Activated CD8-positive, alpha-beta memory T cell treated with anti-CD3 and anti-CD28 coated beads, Interleukin-2, amount 50 U/mL, for 24 hours (primary cell): ENCODE measurements at regions not wholly inside any gene's neighbourhood (a gene's known extent, or its start where the extent isn't known, plus 50 kb on each side); places are given as distances from the start of the nearest gene placed in this dataset.

Experiments used
- DNase-seq: peaks from one replicate; pipeline ENCODE4 v3.0.0-alpha.2; 2020; ENCODE audit errors: extremely low read depth

DNA sequence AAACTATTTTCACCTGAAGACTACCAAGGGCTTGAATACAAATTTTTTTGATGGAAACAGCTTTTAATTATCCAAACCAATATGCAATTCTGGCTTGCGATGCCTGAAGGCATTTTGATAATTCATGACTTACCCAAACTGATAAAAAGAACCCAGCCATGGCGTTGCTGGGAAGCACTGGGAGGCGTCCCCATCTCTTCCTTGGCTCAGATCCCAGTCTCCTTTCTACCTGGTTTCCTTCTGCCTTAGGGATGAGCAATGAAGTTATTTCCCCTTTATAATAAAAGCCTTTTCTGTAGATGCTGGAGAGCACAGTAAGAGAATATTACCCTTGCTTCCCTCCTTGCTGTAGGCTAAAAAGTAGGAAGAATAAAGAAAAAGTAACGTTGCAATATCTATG lies 129.1 kb upstream of the ANK3 start:
- no peak for DNase-seq

DNA sequence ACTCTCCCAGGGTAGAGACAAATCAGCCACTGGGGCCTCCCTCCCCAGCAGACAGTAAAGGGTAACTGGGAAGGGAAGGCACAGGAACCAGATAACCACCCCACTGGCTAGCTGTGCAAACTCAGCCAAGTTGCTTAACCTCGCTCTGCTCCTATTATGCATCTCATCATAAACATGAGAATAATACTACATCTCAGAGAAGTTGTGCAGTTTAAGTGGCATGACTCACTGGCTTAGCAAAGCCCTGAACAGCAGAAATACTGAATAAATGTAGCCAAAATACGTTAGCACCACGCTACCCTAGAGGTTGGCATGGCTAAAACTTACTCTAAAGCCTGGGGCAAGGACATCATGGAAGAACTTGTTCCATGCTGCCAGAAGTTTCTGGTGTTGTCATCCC lies 128.1 kb upstream of the ANK3 start:
- DNase-seq: no peak

DNA sequence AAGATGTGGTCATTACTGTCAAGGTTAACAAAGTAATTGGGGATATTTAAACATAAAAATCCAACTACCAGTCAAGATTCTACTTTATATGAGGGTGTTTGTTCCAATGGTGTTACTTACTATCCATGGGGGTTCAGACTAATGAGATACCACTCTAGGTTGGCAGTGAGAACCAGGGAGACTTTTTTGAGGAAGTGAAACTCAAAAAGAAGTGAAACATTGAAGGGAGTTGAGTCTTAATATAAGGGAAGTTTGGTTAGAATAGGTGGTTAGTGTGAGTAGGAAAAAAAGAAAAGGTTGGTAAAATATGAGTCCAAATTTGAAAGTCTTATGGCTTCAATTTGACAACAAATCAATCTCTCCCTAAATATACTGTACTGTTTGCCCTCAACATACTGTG lies 123.6 kb upstream of the ANK3 start:
- no peak for DNase-seq

DNA sequence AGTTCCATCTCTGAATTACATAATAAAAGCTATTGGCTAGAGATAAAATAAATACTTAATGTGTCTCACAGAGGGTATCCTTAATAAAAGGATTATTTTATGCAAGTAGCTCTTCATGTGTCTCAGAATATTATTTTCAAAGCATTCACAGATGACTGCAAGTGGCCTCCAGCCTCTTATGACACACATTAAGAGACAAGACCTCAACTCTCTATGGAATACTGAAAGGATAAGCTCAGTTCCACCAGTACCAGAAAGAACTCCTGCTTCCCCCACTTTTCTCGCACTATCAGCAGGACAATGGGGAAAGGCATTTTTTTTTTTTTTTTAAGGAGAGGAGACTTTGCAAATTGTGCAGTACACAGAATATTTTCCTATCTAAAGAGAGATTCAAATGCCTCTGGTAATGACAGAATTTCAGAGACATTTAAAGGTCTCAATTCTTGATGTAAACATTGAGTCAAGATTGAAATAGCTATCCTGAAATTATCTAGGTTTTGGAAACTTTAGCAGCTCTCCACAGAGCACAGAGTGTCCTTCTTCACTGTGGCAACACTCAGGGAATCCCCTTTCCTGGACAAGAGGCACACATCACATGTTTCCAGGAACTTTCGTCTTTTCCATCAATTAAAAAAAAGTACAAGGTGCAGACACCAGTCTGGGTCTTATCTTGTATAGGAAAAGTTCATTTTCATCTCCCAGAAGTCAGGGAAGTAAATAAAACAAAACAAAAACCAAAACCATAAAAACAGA lies 122.0 kb upstream of the ANK3 start:
- DNase-seq: no peak

DNA sequence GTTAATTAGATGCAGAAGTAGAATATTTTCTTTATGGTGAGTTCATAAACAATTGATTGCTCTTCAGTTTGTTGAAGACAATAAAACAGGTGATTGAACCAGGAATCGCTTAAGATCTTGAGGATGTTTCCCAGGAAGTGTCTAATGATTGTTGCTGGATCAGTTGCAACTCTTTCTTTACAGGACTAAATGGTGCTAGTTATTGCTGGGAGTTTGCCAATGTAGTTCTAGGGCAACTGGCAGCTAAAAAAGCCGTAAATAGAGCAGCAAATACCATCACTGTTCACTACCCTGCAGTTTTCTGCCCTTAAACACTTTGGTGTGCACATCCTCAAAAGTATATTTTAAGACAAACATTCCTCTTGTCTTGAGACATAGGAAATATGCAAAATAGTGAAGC lies 119.2 kb upstream of the ANK3 start:
- no peak for DNase-seq

DNA sequence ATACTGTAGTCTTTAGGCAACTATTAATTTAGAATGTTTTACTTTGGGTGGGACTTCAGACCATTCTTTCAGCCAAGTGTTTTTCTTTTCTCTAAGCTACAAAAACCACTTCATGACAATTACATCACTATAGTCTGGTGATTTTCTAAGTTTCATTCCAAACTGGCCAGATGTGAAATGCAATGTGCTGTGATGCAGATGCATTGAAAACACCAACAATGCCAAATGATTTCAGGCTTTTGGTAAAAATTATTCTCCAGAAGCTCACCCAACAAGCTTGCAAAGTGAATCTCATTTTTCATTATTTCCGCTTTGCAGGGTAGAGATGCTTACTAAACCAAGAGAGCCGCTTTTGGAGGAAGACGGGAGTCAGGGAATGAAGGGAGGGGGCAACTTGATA lies 118.4 kb upstream of the ANK3 start:
- no peak for DNase-seq

DNA sequence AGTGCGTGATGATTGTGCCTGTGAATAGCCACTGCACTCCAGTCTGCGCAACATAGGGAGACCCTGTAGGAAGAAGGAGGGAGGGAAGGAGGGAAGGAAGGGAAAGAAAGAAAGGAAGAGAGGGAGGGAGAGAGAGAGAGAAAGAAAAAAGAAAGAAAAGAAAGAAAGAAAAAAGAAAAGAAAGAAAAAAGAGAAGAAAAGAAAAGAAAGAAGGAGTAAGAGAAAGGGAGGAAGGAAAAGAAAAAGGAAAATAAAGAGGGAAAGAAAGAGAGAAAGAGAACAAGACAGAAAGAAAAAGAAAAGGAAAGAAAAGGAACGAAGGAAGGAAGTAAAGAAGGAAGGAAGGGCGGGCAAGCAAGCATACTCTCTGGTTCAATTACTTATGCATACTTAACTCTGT lies 112.9 kb upstream of the ANK3 start:
- DNase-seq: no peak

DNA sequence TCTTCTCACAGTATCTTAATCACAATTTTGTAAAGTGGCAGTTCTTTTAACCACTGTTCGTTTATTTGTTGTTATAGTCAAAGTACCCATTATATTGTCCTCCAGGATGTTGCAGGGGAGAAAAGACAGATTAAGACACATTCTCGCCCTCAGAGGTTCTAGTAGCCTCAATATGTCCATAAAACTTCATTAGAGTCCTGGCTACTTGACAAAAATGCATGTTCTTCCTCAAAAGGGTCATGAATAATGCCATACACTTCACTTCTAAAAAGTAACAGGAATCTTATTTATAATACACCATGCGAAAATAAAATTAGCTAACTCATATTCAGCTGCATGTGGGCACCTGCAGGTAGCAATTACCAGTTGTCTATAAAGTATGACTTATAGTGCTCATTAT lies 109.3 kb upstream of the ANK3 start:
- DNase-seq: no peak

DNA sequence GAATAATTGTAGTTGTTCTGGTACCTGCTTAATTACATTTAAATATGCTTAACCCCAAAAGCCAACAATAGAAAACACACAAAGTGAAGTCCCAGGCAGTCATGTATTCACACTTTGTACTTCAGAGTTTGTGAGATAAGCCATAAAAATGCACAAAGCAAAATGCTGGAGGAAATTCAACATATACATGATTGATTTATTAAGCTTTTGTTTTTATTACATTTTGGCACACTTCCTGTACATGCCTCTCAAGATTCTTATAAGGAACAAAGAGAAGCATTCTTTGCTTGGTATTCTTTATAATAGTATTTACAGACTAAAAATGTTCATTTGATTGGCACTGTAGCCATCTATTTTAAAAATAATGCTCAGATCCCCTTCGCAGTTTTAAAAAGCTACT lies 107.7 kb upstream of the ANK3 start:
- DNase-seq: no peak

DNA sequence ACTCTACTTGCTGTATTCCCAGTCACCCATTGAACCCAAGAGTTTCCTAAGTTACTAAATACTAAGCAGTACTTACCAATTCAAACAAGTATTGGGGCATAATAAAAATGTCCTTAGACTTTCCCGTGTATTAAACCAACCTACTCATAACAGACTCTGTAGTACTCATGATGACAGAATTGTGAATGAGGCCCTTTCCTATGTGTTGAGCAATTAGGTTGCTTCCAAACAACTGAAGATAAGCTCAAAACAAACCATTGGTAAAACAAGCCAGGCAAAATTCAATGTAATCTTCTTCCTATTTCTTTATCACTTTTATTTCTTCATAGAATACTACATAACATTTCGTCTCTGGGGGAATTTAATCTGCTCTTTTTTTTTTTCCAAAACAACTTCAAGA lies 106.5 kb upstream of the ANK3 start:
- no peak for DNase-seq

DNA sequence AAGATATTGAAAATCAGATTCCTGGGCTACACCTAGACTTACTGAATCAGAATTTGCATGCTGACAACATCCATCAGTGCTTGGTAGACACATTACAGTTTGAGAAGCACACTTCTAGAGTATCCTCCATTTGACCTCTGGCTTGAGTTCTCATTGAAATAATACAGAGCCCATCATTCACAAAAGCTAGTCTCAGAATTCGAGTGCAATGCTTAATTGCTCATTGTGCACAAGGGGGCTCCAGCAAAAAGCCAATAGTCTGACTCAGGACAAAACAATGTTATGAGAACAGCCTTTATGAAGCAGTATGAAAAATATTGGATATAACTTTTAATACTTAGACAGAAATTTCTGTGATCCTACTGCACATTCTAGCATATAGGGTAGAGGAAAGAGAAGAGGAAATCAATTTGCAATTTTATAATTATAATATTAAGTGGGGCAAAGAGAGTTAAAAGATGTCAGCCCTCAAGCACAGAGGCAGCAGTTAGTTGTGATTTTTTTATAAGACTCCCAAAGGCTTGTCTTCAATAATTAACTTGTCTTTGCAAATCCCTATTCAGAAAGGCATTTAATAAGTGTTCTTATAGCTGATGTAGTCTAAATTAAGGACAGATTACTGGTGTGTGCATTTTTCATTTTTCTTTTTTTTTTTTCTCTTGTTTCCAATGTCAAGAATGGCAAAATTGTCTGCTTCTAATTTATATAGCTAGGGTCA lies 105.8 kb upstream of the ANK3 start:
- no peak for DNase-seq

DNA sequence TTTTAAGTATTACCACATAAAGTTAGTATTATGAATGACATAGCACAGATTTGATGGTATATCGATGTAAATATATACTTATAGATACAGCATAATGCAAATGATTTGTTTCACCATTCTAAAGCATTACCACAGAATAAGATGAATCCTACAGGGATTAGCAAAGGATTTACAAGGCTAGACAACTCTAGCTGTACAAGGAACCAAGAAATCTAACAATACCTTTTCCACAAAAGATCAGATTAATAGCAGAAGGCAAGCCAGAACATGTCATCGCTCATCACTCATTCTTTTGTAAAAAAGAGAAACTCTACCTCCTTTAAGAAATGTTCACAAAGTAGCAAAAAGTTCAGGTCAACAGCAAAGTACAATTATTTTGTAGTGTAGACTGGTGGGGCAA lies 105.1 kb upstream of the ANK3 start:
- no peak for DNase-seq

DNA sequence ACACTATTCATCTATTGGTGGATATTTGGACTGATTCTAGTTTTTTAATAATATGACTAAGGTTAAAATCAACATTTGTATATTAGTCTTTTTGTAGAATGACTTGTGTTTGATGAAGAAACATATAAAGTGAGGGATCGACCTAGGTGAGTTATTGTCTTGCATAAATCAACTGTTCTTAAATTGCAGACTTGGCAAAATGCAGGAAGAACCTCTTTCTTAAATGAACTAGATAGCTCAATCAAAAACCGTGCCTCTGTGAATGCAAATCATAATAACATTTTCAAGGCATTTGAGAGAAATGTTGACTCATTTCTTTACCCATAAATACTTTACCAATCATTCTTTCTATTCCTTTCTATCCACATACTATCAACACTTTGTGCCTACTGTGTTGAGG lies 101.5 kb upstream of the ANK3 start:
- DNase-seq: no peak

DNA sequence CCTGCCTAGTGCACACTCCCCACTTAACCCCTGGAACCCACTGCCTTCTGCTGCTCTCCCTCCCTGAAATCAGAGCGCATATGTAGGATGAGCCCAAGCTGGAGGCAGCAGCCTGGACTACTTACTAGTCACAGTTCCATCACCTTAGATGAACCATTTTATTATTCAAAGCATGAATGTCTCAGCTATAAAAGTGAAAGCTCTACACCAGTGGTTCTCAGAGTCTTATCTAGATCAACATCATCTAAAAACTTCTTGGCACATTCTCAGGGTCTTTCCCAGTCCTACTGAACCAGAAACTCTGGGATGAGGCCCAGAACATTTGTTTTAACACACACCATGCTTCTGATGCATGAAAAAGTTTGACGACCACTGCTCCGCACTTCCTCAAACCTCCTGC lies 100.3 kb upstream of the ANK3 start:
- no peak for DNase-seq

DNA sequence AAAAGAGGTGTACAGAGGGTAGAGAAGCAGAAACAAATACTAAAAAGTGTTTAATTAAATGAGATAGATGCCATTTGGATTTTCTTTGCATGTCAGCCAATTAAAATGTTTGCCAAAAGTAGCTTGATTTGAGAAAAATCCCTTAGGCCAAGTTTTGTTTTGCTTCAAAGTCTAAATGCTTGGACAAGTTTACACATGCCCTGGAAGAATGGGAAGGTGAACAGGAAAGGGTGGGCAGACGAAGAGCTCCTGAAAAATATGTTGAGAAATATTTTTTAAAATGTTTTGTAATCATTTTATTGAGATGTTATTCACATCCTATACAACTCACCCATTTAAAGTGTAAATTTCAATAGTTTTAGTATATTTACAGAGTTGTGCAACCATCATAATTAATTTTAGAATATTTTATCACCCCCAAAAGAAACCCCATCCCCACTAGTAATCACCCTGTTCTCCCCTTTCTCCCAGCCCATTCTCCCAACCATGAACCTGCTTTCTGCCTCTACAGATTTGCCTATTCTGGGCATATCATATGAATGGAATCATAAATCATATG lies 98.5 kb upstream of the ANK3 start:
- no peak for DNase-seq

DNA sequence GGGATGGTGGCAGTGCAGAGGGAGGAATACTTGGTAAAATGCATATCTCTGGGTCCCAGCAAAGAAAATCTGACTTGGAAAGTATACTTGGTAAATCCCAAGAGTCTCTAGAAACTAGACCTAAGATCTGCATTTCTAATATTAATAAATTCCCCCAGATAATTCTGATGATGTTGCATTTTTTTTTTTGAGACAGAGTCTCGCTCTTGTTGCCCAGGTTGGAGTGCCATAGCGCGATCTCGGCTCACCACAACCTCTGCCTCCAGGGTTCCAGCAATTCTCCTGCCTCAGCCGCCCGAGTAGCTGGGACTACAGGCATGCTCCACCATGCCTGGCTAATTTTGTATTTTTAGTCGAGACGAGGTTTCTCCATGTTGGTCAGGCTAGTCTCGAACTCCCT lies 97.9 kb upstream of the ANK3 start:
- DNase-seq: no peak

DNA sequence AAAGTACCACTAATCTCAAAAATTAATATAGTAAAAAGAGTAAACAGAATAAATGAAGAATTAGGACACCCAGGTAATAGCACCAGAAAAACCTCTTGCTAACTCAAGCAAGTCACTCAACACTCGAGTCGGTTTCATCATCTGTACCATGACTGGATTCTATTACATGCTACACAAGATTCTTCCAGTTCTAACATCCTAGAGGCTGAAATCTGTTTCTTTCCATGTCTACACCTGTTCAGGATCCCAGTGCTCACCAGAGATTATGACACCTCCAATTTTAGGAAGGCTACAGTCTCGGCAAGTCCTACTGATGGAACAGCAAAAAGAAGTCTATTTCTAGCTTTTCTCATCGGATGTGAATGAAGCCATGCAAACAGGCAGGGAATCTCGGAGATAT lies 95.3 kb upstream of the ANK3 start:
- no peak for DNase-seq

DNA sequence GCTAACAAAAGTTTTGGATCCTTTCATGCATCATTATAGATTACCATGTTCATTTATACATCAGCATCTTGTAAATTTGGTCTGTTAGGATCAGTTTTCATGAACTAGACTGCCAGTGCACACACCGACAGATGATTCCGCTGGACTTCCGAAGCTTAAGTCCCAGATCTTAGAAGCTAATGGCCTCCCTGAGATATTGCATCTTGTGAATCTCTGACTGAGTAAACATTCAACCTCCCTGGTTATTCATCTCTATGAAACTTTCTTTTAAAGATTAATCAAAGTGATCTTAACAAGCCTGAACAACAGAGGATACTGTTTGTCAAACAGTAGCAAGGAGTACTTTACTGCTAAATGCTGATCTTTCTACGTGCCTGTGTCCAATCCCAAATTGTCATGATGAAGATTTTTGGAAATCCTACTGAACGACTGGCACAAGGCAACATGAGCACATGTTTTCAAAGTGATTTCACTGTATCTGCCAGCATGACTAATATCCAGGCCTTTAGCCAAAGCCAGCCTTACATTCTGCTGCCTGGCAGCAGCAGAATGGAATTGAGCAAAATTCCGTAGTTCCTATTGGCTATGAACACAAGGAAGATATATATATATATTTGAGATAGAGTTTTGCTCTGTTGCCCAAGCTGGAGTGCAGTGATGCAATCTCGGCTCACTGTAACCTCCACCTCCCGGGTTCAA lies 91.3 kb upstream of the ANK3 start:
- no peak for DNase-seq

DNA sequence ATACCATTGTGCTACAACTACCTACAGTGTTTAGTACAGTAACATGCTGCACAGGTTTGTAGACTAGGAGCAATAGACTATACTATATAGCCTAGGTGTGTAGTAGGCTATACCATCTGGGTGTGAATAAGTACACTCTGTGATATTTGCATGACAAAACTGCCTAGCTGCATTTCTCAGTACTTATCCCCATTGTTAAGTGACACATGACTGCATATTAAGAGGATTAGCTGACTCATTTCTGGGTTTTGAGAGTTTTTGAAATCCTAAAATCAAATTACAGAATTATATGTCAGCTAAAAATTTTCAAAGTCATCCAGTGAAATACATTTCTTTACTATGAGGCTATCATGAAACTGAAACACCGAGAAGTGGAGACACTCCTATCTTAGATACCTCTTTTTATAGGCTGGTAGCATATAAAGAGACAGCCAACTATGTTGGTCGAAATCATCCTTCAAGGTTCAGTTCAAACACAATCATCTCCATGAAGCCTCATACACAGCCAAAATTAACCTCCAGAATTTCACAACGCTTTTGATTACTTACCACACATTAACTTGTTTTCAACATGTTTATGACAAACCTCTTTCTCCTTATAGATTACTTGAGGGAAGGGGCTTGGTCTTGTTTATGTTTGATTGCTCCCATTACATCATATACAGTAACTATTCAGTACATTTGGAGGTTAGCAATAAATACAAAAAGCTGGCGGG lies 89.8 kb upstream of the ANK3 start:
- no peak for DNase-seq

DNA sequence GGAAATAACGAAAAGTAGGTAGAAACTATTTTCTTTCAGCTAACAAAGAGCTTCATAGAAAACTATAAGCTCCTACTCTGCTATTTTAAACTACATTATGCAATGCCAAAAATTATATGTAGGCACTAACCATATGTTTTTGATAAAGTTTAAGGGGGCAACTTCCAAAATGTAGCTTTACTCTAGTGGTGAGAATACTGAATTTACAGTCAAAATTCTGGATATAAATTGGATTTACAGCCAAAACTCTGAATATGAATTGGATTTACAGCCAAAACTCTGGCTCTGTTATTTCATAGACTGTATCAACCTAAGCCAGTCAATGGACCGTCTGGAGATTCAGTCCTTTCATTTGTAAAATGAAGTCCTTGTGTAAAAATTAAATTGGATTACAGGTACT lies 86.8 kb upstream of the ANK3 start:
- DNase-seq: no peak

DNA sequence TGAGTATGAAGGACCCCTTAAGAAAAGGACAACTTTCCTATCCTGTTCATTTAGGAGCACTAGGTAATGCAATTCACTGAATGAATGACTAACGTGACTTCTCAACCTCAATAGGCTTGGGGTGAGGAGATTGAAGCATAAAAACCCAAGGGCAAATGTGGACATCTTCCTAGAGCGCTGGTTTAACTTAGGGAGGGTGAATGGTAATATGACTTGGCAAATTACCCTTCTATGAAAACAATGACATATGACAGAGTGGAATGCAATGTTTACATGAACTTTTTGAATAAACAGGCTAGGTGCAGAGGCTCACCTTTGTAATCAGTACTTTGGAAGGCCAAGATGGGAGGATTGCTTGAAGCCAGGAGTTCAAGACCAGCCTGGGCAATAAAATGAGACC lies 83.9 kb upstream of the ANK3 start:
- DNase-seq: no peak

DNA sequence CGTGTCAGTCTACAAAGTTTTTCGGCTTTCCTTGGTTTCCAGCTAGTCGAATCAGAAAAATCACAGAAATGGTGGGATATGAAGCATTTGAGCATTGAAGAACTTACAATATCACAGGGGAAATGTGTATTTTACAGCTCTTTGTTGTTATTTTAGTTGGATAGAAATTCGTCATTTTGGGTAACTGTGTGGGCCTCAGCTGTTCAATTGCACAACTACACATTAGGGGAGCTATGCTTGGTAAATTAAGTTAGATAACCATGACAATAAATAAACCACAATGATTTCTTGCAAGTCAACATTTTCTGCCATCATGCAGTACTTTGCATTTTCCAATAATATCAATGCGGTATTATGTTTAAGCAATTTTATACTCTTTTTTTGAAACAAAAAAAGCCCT lies 80.4 kb upstream of the ANK3 start:
- no peak for DNase-seq
